ENCODE measurements at regions not wholly inside any gene's neighbourhood (a gene's known extent, or its start where the extent isn't known, plus 50 kb on each side); places are given as distances from the start of the nearest gene placed in this dataset.

DNA sequence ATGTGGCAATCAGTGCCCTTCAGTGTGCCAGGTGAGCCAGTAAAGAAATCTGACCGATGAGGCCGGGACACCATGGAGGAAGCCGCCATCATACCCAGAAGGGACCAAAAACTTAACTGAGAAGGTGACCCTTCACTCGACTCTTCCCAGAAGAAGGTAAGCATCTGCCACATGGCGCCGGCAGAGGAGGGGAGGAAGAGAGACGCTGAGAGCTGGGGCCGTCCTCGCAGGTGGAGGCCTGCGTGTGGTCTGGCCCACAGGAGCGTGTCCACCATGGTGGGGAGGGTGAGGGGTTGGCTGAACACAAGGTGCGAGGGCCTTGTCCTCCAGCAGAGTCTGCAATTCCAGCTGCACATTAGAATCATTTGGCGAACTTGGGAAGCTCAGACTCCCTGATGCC is 513.1 kb upstream of the RAB6C start:
- no peak for TF ChIP-seq ZNF430 (CRISPR knock-in tag; IDR thresholded peaks at IDR 0.05)
- no peak for TF ChIP-seq ZBTB8A (CRISPR knock-in tag; IDR thresholded peaks at IDR 0.05; ENCODE audit: borderline replicate concordance, low read depth)
- TF ChIP-seq, protein P1, sequence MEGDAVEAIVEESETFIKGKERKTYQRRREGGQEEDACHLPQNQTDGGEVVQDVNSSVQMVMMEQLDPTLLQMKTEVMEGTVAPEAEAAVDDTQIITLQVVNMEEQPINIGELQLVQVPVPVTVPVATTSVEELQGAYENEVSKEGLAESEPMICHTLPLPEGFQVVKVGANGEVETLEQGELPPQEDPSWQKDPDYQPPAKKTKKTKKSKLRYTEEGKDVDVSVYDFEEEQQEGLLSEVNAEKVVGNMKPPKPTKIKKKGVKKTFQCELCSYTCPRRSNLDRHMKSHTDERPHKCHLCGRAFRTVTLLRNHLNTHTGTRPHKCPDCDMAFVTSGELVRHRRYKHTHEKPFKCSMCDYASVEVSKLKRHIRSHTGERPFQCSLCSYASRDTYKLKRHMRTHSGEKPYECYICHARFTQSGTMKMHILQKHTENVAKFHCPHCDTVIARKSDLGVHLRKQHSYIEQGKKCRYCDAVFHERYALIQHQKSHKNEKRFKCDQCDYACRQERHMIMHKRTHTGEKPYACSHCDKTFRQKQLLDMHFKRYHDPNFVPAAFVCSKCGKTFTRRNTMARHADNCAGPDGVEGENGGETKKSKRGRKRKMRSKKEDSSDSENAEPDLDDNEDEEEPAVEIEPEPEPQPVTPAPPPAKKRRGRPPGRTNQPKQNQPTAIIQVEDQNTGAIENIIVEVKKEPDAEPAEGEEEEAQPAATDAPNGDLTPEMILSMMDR (CRISPR knock-in tag; IDR thresholded peaks at IDR 0.05), result no peak
- TF ChIP-seq TCF7L2 (IDR thresholded peaks at IDR 0.05; ENCODE audit: low read depth, low read length), result no peak
- TF ChIP-seq ZNF230 (CRISPR knock-in tag; IDR thresholded peaks at IDR 0.05), result no peak
- TF ChIP-seq TGIF2 (CRISPR knock-in tag; IDR thresholded peaks at IDR 0.05), result no peak
- TF ChIP-seq FOXA1 (IDR thresholded peaks at IDR 0.05), result no peak
- no peak for TF ChIP-seq FOXA1 (CRISPR knock-in tag; IDR thresholded peaks at IDR 0.05)
- TF ChIP-seq MAFK (conservative IDR thresholded peaks at IDR 0.05 in 1 of 2, IDR thresholded peaks at IDR 0.05 in 1 of 2; ENCODE audit: low read length in 2 of 2), result no peak
- no peak for TF ChIP-seq ZNF549 (CRISPR knock-in tag; IDR thresholded peaks at IDR 0.05)
- TF ChIP-seq, protein P2, sequence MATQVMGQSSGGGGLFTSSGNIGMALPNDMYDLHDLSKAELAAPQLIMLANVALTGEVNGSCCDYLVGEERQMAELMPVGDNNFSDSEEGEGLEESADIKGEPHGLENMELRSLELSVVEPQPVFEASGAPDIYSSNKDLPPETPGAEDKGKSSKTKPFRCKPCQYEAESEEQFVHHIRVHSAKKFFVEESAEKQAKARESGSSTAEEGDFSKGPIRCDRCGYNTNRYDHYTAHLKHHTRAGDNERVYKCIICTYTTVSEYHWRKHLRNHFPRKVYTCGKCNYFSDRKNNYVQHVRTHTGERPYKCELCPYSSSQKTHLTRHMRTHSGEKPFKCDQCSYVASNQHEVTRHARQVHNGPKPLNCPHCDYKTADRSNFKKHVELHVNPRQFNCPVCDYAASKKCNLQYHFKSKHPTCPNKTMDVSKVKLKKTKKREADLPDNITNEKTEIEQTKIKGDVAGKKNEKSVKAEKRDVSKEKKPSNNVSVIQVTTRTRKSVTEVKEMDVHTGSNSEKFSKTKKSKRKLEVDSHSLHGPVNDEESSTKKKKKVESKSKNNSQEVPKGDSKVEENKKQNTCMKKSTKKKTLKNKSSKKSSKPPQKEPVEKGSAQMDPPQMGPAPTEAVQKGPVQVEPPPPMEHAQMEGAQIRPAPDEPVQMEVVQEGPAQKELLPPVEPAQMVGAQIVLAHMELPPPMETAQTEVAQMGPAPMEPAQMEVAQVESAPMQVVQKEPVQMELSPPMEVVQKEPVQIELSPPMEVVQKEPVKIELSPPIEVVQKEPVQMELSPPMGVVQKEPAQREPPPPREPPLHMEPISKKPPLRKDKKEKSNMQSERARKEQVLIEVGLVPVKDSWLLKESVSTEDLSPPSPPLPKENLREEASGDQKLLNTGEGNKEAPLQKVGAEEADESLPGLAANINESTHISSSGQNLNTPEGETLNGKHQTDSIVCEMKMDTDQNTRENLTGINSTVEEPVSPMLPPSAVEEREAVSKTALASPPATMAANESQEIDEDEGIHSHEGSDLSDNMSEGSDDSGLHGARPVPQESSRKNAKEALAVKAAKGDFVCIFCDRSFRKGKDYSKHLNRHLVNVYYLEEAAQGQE (IDR thresholded peaks at IDR 0.05; ENCODE audit: borderline replicate concordance in 1 of 2, low read depth in 1 of 2, low read length in 2 of 2), result no peak
